ENCODE measurements at regions not wholly inside any gene's neighbourhood (a gene's known extent, or its start where the extent isn't known, plus 50 kb on each side); places are given as distances from the start of the nearest gene placed in this dataset.

DNA sequence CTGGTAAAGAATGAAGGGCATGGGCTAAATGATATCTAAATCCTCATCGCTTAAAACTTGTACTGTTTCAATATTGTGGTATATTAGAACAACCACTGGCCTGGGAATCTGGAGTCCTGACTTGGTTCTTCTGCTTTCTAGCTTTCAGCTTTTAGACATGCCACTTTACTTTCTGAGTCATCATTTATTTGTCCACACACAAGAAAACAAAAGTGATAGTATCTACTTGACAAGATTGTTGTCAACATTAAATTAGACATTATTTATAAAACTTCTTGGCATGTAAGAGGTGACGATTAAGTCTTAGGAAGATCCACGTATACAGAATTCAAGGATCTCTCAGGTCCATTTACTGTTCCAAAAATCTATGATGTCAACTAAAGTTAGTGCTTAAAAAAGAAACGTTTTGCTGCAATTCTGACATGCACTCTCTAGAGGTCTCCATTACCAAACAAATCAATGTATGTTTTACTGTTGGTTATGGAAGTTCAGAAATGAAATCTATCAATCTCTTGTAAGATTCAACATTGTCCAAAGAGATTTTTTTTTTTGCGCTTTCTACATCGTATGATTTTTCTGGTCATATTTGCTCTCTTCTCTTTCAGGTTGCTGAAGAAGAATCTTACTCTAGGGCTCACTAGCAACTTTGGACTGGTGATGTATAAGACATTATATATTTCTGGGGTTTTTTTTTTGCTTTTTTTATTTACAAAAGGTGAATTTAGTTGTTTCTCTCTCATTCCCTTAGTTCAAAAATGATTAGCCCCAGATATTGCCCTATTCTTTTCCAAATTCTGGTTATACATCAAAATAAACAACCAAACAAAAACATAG is 53.6 kb upstream of the DYNC1I1 start:
- FAIRE-seq, result peak; percentile 75

DNA sequence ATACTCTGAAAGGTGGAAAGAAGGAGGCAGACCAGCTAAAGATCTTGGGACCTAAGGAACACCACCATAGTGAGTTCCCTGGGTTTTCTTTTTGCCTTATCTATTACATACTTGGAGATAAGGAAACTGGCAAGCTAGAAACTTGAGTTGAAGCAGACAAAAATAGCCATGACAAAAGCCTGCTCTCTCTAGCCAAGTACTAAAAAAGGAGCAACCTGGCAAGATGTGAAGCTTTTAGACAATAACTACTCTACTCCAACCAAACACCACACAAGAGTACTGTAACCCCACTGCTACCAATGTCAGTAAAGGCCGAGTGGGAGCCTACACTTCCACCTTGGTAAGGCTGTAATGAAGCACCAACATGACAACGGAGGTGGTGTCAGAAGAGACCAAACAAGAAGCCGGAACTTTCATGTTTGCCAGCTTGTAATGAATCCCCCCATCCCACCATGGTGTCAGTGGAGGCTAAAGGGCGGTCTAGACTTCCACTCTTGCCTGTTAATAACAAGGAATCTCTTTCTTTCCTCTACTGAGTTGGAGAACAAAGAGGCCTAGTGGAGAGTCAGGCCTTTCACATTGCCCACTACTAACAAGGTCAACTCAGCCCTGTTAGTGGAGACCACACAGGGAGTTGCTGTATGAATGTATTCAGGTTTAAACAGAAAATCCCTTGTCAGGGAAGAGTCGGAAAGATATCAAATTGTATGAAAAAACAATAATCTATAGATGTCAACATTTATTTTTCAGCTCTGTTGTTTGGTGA is 55.8 kb upstream of the DYNC1I1 start:
- FAIRE-seq, result no peak

DNA sequence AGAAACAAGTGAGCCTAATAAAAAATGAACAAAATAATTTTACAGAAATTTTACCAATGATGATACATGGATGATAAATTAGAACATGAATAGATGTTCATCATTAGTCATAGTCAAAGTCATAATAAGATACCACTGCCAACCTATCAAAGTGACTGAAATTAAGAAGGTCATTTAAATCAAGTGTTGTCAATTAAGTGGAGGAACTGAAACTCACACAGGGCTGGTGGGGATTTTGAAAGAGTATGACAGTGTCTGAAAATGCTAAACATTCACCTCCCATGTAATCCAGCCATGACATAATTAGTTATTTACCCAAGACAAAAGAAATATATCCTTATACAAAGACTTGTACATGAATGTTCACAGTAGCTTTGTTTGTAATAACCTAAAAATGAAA is 57.1 kb upstream of the DYNC1I1 start:
- FAIRE-seq, result no peak

DNA sequence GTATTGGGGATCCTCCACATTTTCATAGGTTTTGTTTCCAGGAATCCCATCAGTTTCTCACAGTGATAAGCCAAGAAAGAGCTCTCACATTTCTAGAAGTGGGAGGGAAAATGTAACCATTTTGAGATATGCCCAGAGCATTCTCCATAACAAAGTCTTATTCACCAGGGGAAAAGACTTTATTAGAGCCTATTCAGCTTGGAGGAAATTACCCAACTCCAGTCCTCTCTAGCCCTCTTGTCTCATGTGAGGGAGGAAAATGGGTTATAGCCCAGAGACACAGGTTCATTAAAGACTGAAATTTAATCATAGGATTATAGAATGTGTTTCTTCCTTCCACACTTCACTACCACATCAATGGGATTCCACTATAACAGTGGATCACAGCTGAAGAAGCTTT is 61.6 kb upstream of the DYNC1I1 start:
- FAIRE-seq, result no peak

DNA sequence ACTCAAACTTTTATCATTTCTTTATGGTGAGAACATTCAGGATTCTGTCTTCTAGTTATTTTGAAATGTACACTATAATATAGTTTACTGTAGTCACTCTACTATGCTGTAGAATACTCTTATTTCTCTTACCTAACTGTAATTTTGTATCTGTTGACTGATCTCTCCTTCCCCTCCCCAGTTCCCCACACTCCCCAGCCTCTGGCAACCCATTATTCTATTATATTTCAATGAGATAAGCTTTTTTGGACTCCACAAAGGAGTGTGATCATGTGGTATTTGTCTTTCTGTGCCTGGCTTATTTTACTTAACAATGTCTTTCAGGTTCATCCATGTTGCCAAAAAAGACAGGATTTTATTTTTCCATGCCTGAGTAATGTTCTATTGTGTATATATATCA is 71.4 kb upstream of the DYNC1I1 start:
- FAIRE-seq, result no peak

DNA sequence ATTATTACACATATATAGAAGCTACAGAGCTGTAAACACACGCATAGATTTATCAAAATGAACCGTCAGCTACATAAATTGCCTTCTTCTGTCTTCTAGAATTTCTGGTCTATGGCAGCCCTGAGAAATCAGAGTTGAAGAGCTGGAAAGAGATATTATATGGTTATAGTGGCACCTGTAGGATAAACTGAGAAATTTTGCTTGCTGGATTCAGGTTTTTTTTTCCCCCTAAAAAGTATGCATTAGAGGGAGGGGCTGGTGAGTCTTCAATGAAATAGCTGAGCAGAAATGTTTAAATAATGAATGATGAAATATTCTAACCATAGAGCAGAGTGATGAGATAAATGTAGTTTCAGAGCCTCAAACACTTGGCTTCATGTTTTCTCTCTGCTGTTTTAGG is 78.0 kb upstream of the DYNC1I1 start:
- FAIRE-seq, result no peak

DNA sequence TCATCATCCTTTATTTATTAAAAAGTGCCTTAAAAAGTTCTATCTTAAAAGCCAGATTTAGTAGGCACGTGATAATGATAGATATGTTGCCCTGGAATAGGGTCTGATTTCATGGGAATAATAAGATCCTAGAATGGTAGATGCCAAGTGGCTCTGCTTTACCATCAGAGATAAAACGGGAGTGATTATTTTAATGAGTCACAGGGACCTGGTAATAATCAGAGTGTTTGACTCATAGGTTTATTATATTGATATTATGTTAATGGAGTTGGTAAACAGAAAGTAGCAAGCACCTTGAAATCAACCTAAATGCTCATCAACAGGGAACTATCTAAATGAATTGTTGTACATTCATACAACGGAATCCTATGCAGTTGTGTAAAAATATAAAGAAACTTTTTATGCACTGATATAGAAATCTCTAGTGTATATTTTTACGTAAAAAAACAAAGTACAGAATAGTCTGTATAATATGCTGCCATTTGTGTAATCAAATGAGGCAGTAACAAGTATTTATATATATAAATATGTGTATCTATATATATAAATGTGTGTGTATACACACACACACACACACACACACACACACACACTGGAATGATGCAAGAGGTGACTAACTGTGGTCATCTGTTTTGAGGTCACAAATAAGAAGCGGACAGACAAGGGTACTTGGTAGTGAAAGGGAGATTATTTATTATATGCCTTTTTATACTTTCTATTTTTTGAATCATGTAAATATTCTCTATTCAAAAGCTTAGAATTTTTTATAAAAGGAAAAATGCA is 78.6 kb upstream of the DYNC1I1 start:
- no peak for FAIRE-seq

DNA sequence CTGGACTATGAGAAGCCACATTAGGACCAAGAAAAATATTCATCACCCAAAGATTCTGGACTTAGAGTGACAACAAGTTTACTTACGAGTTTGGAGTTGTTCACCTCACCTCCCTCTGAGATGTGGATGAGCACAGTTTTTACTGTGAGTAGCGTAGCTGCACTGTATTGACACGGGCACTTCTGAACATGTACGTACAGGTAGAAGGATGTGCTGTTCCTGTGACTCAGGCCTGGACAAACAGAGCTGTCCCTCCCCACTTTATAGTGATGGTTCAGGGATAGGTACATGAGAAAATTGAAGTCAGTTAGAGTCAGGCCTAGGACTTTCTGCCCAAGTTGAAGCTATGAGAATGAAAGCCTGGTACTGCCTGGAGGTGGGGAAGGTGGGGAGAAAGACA is 80.9 kb upstream of the DYNC1I1 start:
- no peak for FAIRE-seq

DNA sequence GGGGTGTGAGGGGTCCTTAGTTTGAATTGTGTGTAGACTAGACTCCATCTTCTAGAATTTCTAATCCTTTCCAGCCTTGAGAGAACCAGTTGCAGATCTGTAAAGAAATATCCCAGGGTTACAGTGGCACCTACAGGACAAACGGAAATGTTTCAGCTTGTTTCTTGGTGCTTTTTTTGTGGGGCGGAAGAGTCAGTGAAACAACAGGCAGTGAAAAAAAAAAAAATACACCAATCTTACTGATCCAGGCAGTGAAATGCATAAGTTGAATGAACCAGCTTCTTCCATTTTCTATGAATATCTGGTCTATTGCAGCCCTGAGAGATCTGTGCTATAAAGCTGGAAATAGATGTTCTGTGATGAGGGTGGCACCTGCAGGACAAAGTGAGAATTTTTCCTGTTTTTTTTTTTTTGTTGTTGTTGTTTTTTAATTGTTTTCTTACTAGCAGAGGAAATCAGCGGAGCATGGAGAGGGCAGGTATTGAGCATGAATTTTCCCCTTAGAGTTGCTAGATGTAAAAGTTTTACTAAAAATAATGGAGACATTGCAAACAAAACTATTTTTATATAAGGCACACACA is 81.9 kb upstream of the DYNC1I1 start:
- peak; percentile 84 for FAIRE-seq

DNA sequence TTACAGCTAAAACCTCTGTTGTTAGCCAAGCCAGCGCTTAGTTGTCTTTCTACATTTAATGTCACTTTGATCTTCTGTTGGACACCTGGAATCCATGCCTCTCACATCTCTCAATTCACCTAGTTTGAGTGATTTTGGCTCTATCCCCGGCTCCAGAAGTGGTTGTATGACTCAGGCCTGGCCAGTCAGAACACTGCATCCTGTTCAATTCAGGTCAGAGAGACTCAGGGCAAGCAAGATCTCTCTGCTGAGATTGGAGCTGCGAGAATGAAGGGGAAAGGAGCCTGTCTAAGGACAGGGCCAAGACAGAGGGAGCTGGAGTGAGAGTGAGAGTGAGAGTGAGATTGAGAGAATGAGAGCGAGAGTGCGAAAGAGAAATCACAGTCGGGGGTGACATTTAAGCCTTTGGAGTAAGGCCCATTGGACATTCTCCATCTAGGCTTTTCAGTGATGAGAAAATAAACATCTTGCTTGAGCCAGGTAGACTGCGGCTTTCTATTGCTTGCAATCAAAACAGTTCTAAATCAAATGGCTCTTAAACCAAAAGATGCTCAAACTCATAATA is 83.3 kb upstream of the DYNC1I1 start:
- FAIRE-seq, result no peak

DNA sequence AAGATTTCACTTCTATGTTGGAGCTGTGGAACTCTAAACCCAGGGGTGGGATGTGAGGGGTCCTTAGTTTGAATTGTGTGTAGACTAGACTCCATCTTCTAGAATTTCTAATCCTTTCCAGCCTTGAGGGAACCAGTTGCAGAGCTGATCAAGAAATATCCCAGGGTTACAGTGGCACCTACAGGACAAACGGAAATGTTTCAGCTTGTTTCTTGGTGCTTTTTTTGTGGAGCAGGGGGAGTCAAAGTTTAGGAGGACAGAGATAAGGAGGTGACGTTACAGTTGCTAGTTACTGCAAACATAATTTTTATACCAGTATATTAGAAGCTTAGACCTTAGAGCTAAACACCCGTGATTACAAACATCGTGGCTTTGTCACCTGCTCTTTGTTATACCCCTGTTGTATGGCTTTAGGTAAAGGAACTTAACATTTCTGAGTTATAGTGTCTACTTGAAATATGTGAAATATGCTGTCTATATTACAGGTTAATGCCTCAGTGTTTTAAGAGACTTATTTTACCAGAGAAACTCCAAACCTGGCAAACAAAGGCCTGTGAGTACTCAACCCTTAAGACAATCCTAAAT is 84.5 kb upstream of the DYNC1I1 start:
- peak; percentile 89 for FAIRE-seq

DNA sequence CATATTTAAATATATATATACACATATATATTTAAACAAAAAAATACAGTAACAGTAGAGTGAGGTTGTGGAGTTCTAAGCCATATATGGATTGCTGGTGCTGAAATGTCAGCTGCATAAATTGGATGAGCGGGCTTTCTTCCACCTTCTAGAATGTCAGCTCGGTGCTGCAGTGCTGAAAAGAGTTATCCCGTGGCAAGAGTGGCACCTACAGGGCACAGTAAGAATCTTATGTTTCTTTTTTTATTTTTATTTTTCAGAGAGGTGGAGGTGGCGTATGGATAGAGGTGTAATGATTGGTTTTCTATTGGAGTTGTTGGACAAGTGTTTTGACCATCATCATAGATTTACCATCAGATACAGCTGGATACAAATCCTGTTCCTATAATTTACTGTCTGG is 86.2 kb upstream of the DYNC1I1 start:
- peak; percentile 55 for FAIRE-seq

DNA sequence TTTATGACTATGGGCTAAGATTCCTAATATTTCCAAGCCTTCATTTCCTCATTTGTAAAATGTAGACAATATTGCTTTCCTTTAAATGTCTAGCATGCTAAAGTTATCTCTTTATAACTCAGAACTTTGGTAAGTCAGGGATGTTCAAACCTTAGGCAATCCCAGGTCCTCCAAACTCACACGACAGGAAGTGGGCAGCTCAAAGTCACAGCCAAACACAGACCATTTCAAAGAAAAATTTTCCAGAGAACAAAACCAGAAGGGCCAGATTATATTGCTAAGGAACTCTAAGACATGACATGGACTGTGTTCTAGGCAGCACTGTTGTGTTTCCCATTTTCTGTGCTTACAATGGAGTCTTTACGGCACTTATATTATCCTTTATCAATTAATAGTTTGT is 87.8 kb upstream of the DYNC1I1 start:
- no peak for FAIRE-seq

DNA sequence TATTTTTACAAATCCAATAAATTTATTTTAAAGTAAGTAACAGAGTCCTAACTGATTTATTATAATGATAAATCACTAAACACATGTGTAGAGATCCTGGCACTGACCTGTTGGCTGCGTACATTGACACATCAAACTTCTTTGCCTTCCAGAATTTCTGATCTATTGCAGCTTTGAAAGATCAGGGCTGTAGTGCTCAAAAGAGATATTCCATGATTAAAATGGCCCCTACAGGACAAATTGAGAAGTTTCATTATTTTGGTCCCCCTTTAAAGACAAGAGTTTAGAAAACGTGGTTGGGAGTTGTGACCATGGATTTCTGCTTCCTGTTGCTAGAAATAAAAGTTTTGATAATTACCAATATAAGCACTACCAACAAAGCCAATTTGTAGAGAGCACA is 87.7 kb upstream of the PDK4 start:
- peak; percentile 68 for FAIRE-seq

DNA sequence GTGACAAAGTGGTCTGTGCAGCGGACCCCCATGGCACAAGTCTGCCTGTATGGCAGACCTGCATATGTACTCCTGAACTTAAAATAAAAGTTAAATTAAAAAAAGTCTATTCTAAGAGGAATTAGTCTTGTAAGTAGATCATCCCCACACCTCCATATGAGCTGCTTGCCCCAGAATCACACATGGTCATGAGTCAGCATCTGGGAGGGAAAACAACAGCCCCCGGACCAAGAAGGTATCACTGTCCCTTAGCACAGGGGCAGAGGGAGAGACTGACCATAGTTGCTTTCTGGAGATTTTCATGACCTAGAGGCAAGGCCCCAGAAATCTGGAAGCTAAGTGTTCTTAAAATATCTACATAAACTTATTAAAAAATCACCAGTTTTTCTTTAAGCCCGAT is 86.6 kb upstream of the PDK4 start:
- FAIRE-seq, result no peak

DNA sequence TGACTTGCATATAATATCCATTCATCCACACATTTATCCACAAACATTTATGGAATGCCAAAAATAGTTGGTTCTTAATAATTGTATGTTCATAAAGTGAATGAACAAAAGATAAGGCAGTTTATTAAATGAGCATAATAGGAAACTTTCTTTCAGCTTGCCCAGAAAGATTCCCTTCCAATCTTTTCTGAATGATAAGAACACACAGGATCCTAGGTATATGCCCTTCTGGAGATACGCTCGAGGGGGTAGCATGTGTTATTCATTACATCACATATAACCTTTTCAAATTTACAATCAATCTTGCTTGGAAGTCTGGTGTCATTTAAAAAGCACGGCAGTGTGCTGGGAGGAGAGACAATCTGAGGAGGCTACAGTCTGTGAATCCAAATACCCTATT is 80.4 kb upstream of the PDK4 start:
- no peak for FAIRE-seq

DNA sequence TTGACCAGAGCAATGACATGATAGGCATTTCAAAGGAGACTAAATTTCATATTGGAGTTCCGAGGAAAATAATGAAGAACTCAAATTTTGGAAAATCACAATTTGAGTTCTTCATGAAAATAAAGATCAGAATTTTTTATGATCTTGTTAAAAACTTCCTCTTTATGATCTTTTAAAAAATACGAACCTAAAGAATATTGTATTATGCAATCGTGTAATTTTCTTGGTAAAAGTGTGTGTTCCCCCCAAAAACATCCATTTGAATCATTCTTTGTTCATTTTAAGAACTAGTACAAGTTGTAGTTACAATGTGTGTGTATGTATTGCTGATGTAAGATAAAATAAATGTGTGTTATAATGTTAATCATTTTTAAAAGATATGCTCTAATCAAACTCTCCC is 79.3 kb upstream of the PDK4 start:
- FAIRE-seq, result no peak

DNA sequence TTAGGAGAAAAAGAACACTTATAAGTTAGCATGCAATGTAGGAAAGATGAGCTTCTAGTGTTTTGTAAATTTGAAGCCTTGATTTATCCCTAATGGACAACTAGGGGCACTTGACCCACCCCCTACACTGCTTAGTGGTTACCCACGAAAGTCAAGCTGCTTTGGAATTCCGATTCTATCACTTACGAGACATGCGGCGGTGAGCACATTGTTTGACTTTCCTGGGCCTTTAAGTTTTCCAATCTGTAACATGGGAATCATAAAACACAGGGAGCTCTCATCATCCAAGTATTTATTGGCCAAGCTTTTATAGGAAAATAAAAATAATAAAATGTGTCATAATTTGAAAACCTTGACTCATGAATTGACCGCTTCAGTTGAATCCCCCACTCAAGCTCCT is 78.7 kb upstream of the PDK4 start:
- FAIRE-seq, result no peak

DNA sequence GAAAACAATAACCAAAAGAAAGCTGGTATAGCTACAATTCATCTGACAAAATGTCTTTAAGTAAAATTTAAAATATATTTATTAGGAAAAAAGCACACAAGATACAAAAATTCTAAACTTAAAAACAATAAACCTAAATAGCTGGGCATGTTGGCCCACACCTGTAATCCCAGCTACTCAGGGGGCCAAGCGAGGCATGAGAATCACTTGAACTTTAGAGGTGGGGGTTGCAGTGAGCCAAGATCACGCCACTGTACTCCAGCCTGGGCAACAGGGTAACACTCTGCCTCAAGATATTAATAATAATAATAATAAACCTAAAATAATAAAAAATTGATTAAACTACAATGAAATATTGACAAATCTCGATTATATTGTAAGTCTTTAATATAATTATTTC is 77.8 kb upstream of the PDK4 start:
- no peak for FAIRE-seq

DNA sequence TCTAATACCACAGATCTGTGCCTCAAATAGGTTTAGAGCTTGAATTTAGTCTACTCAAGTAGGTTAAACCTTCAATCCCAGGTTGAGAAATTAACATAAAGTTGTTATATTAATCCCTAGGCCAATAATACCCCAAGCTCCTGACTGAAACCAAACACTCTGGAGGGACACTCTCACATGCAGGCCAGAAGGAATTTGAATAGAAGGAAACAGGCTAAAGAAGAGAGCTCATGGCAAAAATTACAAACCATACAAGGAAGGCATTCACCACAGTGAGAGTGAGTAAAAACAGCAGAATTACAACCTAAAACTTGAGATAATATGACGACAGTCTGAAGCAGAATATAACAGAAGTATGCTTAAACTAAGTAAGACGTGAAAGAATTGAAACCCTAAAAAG is 76.1 kb upstream of the PDK4 start:
- no peak for FAIRE-seq

DNA sequence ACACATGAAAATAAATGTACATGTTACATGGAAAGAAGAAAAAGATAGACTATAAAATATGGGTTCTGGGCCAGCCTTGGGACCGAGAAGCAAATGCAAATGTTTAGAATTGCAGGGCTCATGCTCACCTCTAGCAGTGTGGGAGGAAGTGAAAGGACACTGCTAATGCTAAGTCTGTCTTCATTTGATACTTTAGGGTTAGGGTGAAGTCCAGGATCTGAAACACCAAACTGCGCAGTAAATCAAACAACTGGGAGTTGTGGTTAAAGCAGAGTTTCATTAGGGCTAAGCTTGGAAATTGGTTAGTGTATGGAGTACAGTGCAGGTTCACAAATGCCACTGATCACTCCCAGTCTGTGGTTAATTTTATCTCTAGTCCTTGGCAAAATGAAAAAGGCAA is 73.2 kb upstream of the PDK4 start:
- FAIRE-seq, result no peak

DNA sequence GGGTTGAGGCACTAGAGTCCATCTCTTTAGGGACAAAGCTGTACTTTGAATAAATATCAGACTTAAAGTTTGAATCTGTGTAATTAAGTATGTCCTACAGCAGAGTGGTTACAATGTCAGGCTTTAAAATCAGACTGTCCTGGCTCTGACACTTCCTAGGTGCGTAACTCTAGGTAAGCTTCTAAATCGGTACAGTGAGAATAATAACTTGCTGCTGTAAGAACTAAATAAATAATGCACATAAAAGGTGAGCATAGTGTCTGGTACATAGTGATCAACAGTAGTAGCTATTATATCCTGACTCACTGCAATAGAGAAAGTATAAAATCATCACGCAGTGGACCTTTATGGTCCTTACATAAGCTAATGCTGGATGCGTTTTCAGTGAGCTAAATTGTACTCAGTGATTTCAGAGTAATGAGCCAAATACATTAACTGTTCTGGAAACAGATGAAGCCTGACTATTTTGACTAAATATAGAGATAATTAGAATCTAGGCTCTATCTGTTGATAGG is 72.2 kb upstream of the PDK4 start:
- FAIRE-seq, result no peak

All from TTC549 (cell line).